VCaP (cell line): ENCODE measurements at regions not wholly inside any gene's neighbourhood (a gene's known extent, or its start where the extent isn't known, plus 50 kb on each side); places are given as distances from the start of the nearest gene placed in this dataset.

Experiments used
- H3K27ac ChIP-seq: fragments of 450-650 bp; 2 replicates; pipeline ENCODE4 v1.5.1; 2017
- TF ChIP-seq, protein P1 (sequence below): fragments of 450-650 bp; conservative IDR thresholded peaks from 2 replicates; pipeline ENCODE4 v1.5.1; 2017; ENCODE audit warnings: mild to moderate bottlenecking, moderate library complexity

DNA sequence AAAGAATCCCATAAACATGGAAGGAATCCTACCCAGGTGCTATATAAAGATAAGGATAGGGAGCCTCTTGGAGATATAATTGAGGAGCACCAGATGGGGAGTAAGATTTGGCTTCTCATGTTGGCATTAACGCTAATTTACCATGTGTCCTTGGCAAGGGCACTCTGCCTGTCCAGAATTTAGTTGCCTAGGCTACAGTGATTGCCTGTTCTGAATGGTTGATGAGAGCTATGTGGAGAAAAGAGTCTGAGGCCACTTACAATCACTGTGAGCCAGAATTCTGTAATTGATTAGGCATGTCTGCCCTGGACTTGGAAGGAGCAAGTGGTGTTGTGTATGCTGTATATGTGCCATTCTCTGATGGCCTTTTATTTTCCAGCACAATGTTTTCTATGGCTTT is 1101.2 kb upstream of the RBFOX1 start:
- no peak overlapping the region for H3K27ac ChIP-seq
- TF ChIP-seq, protein P1, sequence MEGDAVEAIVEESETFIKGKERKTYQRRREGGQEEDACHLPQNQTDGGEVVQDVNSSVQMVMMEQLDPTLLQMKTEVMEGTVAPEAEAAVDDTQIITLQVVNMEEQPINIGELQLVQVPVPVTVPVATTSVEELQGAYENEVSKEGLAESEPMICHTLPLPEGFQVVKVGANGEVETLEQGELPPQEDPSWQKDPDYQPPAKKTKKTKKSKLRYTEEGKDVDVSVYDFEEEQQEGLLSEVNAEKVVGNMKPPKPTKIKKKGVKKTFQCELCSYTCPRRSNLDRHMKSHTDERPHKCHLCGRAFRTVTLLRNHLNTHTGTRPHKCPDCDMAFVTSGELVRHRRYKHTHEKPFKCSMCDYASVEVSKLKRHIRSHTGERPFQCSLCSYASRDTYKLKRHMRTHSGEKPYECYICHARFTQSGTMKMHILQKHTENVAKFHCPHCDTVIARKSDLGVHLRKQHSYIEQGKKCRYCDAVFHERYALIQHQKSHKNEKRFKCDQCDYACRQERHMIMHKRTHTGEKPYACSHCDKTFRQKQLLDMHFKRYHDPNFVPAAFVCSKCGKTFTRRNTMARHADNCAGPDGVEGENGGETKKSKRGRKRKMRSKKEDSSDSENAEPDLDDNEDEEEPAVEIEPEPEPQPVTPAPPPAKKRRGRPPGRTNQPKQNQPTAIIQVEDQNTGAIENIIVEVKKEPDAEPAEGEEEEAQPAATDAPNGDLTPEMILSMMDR: no peak

DNA sequence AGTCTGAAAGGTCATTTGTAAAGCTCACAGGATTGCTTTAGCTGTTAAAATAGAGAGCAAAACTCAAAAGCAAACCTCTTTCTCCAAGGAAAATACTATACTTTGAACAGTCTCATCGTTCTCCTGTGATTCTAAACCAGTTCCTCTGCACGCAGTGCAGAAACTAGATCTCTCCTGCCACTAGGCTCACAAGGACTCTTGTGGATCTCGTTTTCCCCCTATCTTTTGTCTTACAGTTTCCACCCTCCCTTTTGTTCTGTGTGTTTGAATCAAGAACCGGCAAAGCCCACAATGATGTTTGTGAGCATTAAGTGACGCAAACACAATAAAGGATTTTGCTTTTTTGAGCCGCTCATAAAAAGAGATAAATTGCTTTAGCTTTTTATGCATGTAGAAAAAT is 1103.5 kb upstream of the RBFOX1 start:
- H3K27ac ChIP-seq: no peak overlapping the region
- TF ChIP-seq, protein P1: no peak

DNA sequence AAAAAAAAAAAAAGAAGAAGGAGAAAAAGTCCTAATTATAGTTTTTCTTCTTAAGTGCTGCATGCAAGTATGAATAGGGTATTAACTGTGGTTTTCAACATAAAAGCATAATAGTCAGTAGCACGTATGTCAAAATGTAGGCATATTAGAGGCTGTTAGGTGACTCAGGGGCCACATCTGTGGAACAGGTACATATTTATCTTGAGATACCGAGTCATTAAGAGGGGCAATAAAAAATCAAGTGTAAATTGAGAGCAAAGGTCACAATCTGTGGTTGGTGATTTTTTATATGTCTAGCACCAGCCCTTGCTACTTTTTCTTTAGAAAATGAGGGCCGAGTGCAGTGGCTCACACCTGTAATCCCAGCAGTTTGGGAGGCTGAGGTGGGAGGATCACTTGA is 1113.8 kb upstream of the RBFOX1 start:
- TF ChIP-seq, protein P1: no peak
- H3K27ac ChIP-seq: no peak overlapping the region

DNA sequence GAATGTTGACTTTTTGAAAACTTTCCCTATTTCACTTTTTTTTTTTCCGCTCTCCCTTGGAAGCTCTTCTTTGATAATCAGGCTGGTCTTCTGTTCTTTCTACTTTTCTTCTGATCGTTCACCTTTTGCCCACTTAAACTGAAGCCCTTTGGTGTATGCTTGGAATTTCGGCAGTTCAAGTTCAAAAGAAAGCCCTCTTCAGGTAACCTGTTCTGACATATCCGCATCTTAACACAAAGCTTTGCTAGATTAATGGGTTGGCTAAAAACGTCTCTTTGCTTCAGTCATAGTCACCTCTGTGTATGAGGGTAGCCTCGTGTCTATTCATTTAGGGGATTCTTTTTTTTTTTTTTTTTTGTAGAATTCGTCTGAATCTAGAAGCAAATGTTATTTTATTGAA is 1115.8 kb upstream of the RBFOX1 start:
- H3K27ac ChIP-seq: no peak overlapping the region
- TF ChIP-seq, protein P1: no peak

DNA sequence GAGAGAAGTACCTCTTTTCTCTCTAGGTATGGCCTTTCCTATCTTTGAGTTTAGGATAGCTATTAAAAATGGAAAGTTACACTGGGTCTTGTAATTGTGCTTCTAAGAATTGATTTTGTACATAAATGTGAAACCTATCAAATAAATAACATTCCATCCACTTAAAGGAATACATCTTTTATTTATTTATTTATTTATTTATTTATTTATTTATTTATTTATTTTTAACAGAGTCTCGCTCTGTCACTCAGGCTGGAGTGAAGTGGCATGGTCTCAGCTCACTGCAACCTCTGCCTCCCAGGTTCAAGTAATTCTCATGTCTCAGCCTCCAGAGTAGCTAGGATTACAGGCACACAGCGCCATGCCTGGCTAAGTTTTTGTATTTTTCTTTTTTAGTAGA is 1114.0 kb upstream of the EEF2KMT start:
- TF ChIP-seq, protein P1: no peak
- H3K27ac ChIP-seq: no peak overlapping the region

DNA sequence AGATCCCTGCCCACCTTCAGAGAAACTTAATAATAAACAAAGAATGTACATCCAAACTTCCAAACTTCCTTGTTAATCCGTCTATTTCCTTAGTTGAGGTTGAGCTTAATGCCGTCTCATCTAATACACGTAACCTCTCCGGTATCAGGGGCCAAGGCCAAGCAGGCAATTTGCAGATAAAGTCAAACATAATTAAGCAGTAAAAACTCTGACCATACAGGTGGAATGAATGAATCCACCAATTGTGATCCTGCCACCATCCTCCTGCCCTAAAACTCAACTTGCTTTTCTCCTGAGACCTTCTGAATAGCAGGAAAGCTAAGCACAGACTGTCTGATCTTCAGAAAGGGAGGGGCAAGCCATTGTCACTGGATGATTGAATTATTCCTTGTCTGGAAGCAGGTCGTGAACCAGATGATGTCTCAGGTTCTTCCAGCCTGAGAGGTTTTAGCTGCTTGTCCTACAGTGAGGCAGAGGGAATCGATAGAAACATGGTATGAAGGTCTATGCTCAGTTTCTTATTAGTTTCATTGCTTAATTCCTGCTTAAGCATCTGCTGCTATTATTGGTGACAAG is 1111.8 kb upstream of the EEF2KMT start:
- TF ChIP-seq, protein P1: no peak
- no peak overlapping the region for H3K27ac ChIP-seq

DNA sequence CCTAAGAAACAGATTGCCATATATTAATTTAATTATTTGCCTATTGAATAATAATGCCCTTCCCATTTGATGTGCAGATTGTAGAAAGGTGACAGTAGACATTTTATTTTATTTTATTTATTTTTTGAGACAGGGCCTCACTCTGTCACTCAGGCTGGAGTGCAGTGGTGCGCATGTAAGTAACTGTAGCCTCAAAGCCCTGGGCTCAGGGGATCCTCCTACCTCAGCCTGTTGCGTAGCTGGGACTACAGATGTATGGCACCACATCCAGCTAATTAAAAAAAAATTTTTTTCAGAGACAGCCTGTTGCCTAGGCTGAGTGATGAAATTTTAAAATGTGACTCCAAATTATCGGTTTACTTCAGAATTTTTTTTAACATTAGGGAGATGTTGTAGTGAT is 1110.0 kb upstream of the EEF2KMT start:
- TF ChIP-seq, protein P1: no peak
- peak overlapping the region; percentile 83 for H3K27ac ChIP-seq
